GM12891 (cell line): ENCODE measurements at regions not wholly inside any gene's neighbourhood (a gene's known extent, or its start where the extent isn't known, plus 50 kb on each side); places are given as distances from the start of the nearest gene placed in this dataset.

ENCODE experiments used
- POLR2A ChIP-seq: IDR thresholded peaks from 2 replicates; pipeline ENCODE4 v1.6.1; 2011; ENCODE audit warnings: low read depth, low read length, control low read depth
- POLR2AphosphoS5 ChIP-seq: IDR thresholded peaks from 2 replicates; pipeline ENCODE4 v1.6.1; 2011; ENCODE audit warnings: low read depth, low read length, control low read depth
- POU2F2 ChIP-seq: IDR thresholded peaks from 2 replicates; pipeline ENCODE4 v1.6.1; 2011; ENCODE audit warnings: low read depth, mild to moderate bottlenecking, control low read depth, low read length, moderate library complexity
- SPI1 ChIP-seq: IDR thresholded peaks from 2 replicates; pipeline ENCODE4 v1.6.1; 2011; ENCODE audit warnings: low read depth, low read length, control low read depth
- TAF1 ChIP-seq: IDR thresholded peaks from 2 replicates; pipeline ENCODE4 v1.6.1; 2011; ENCODE audit warnings: low read depth, low read length, control low read depth

DNA sequence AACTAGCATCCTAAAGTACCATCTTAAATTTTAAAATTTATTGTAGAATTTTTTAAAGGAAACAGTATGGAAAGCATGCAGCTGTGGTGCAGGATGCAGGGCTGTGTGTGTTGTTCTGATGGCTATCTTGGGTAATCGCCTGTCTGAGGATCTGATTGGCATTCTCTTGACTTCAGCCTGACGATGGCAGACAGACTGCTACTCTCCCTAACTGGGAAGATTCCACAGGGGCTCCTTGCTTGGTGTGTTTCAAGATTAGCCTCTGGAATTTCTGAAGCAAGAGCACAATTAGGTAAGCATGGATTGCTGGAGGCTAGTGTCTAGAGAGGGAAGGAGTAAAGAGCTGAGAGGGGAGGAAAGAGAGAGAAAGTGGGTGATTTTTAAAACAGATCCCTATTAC lies 696.8 kb upstream of the LRFN5 start:
- TF ChIP-seq TAF1 (no peak), POLR2AphosphoS5 (no peak), POLR2A (no peak), SPI1 (no peak), POU2F2 (no peak)
